ENCODE measurements at regions not wholly inside any gene's neighbourhood (a gene's known extent, or its start where the extent isn't known, plus 50 kb on each side); places are given as distances from the start of the nearest gene placed in this dataset.
"Not testable (repeated sequence)": the region's sequence is repeated elsewhere in the genome, so short reads cannot be mapped to it uniquely, and the experiment has no call there.

DNA sequence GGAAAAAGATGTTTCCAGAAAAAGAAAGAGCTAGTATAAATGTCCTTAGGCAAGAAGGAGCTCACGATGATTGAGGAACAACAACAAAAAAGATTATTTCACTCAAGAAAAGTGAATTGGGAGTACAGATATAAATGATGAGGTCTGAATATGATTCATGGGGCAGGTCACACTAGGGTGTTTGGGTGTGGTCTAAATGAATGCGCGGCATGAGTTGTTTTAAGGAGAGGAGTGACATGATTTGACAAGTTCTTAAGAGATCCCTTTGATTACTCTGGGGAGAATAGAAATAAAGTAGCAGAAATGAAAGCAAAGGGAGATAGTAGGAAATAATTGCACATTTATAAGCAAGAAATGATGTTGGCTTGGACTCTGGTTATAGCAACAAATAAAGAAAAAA is 59.3 kb downstream of the NUTM2D start:
- not testable (repeated sequence) for H3K27ac ChIP-seq

- H3K27ac ChIP-seq = not testable (repeated sequence)
Observed at GRCh38 chr10:87422641-87423040, 65.1 kb downstream of the NUTM2D start.

GRCh38 chr10:87424697-87425373 is 67.3 kb downstream of the NUTM2D start:
- not testable (repeated sequence) for H3K27ac ChIP-seq

GRCh38 chr10:87433836-87434235 is 70.9 kb upstream of the MINPP1 start:
- H3K27ac ChIP-seq = not testable (repeated sequence)

DNA sequence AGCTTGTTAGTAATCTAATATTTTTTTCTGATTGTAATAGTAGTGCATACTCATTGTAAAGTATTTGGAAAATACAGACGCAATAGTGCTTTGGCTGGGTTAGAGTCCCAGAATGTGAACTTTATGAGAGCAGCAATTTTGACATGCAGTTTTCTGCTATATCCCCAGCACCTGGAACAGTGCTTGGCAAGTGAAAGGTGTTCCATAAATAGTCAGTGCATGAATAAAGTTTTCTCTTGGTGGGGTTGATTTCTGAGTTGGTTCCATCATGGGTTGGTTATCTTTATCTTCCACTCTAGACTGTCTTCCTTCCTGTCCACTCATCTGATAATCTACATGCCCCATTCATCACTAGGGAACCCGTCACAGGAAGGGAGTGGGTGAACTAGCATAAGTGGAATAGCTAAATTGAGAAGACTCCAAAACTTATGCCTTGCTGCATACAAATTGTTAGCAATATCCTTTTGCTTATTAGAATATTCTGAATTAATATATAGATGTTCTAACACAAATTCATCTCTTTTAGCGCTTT is 69.3 kb upstream of the MINPP1 start:
- H3K27ac ChIP-seq = not testable (repeated sequence)

- not testable (repeated sequence) for H3K27ac ChIP-seq
- TF ChIP-seq CTCF (conservative IDR thresholded peaks at IDR 0.05) = peak; percentile 11; the same call in 1 of the 2 replicates
Observed at GRCh38 chr10:87436104-87436503, 68.6 kb upstream of the MINPP1 start.

GRCh38 chr10:87437450-87437849 is 67.2 kb upstream of the MINPP1 start:
- not testable (repeated sequence) for H3K27ac ChIP-seq

All from C4-2B (cell line).